DMS53 treated with DMSO at 0.1 percent for 48 hours (cell line): ENCODE measurements at regions not wholly inside any gene's neighbourhood (a gene's known extent, or its start where the extent isn't known, plus 50 kb on each side); places are given as distances from the start of the nearest gene placed in this dataset.
"Not testable (repeated sequence)": the region's sequence is repeated elsewhere in the genome, so short reads cannot be mapped to it uniquely, and the experiment has no call there.

ENCODE experiments used
- DNase-seq: peaks from one replicate; lab custom pipeline; 2025; ENCODE audit not compliant: unreplicated experiment; lab: John Stamatoyannopoulos, UW

- no peak for DNase-seq
These were observed 157.8 kb upstream of the TENT5A start for GRCh38 chr6:81909981-81910900.

GRCh38 chr6:81909162-81909561, 156.7 kb upstream of the TENT5A start:
- DNase-seq = no peak

- no peak for DNase-seq
These were observed 154.3 kb upstream of the TENT5A start for GRCh38 chr6:81906709-81907204.

- no peak for DNase-seq
These were observed 153.6 kb upstream of the TENT5A start for GRCh38 chr6:81906041-81906440.

- no peak for DNase-seq
These were observed 149.1 kb upstream of the TENT5A start for GRCh38 chr6:81901551-81901966.

- no peak for DNase-seq
These were observed 148.1 kb upstream of the TENT5A start for GRCh38 chr6:81900616-81901015.

- no peak for DNase-seq
These were observed 145.3 kb upstream of the TENT5A start for GRCh38 chr6:81897793-81898192.

GRCh38 chr6:81896525-81897503, 144.3 kb upstream of the TENT5A start:
- no peak for DNase-seq

GRCh38 chr6:81895511-81896185, 143.2 kb upstream of the TENT5A start:
- no peak for DNase-seq

GRCh38 chr6:81894788-81895271, 142.3 kb upstream of the TENT5A start:
- no peak for DNase-seq

GRCh38 chr6:81894306-81894705, 141.8 kb upstream of the TENT5A start:
- DNase-seq = no peak

- no peak for DNase-seq
These were observed 140.4 kb upstream of the TENT5A start for GRCh38 chr6:81892891-81893290.

GRCh38 chr6:81891874-81892273, 139.4 kb upstream of the TENT5A start:
- no peak for DNase-seq

GRCh38 chr6:81890846-81891245, 138.4 kb upstream of the TENT5A start:
- no peak for DNase-seq

- DNase-seq = no peak
These were observed 137.0 kb upstream of the TENT5A start for GRCh38 chr6:81889377-81890053.

GRCh38 chr6:81886909-81887308, 134.4 kb upstream of the TENT5A start:
- not testable (repeated sequence) for DNase-seq

GRCh38 chr6:81886157-81886556, 133.7 kb upstream of the TENT5A start:
- DNase-seq = no peak

- no peak for DNase-seq
These were observed 129.2 kb upstream of the TENT5A start for GRCh38 chr6:81881660-81882059.

- no peak for DNase-seq
These were observed 126.0 kb upstream of the TENT5A start for GRCh38 chr6:81878479-81878878.

- no peak for DNase-seq
These were observed 124.5 kb upstream of the TENT5A start for GRCh38 chr6:81876971-81877370.
